HFFc6 (cell line): ENCODE measurements at regions not wholly inside any gene's neighbourhood (a gene's known extent, or its start where the extent isn't known, plus 50 kb on each side); places are given as distances from the start of the nearest gene placed in this dataset.
"Not testable (repeated sequence)": the region's sequence is repeated elsewhere in the genome, so short reads cannot be mapped to it uniquely, and the experiment has no call there.

Experiments used
- DNase-seq: peaks from one replicate; pipeline ENCODE4 v3.0.0-alpha.2; 2018
- H3K27ac Mint-ChIP-seq: 2 replicates; pipeline ENCODE4 v1.8.0; 2020; ENCODE audit warnings: mild to moderate bottlenecking, mixed read lengths
- H3K27me3 Mint-ChIP-seq: 2 replicates; pipeline ENCODE4 v1.8.0; 2021; ENCODE audit warnings: mild to moderate bottlenecking, moderate library complexity, mixed read lengths; ENCODE audit not compliant: insufficient read depth
- H3K36me3 Mint-ChIP-seq: 2 replicates; pipeline ENCODE4 v1.8.0; 2021; ENCODE audit warnings: low read depth, mixed read lengths
- H3K4me1 Mint-ChIP-seq: 2 replicates; pipeline ENCODE4 v1.8.0; 2020; ENCODE audit warnings: low read depth, mixed read lengths
- H3K4me3 Mint-ChIP-seq: 2 replicates; pipeline ENCODE4 v1.8.0; 2020; ENCODE audit warnings: mild to moderate bottlenecking, moderate library complexity, mixed read lengths
- H3K9me3 Mint-ChIP-seq: 2 replicates; pipeline ENCODE4 v1.8.0; 2020; ENCODE audit warnings: mild to moderate bottlenecking, mixed read lengths
- CTCF ChIP-seq: fragments of 200-600 bp; sonication (generic); IDR thresholded peaks from 2 replicates; pipeline ENCODE4 v1.5.0; 2021; ENCODE audit warnings: antibody characterized with exemption, mild to moderate bottlenecking

- Mint-ChIP-seq H3K9me3 (peaks cover 6% of the 10 kb centered on the region; the same call in 1 of the 2 replicates), H3K27me3 (no peaks in the 10 kb centered on the region), H3K36me3 (peaks cover 8% of the 10 kb centered on the region), H3K27ac (no peak overlapping the region), H3K4me1 (peaks cover 30% of the 10 kb centered on the region), H3K4me3 (no peak overlapping the region)
- no peak for TF ChIP-seq CTCF
- DNase-seq = no peak
Observed at GRCh38 chr3:30480587-30480986, 125.8 kb upstream of the TGFBR2 start.

- no peak for DNase-seq
- H3K27me3 Mint-ChIP-seq = no peaks in the 10 kb centered on the region
- no peak overlapping the region for H3K27ac Mint-ChIP-seq
- H3K36me3 Mint-ChIP-seq = peaks cover 8% of the 10 kb centered on the region
- no peak overlapping the region for H3K4me3 Mint-ChIP-seq
- H3K9me3 Mint-ChIP-seq = peaks cover 6% of the 10 kb centered on the region; the same call in 1 of the 2 replicates
- peaks cover 34% of the 10 kb centered on the region for H3K4me1 Mint-ChIP-seq
- no peak for TF ChIP-seq CTCF
Observed at GRCh38 chr3:30481241-30481640, 125.2 kb upstream of the TGFBR2 start.

GRCh38 chr3:30484229-30484628 is 122.2 kb upstream of the TGFBR2 start:
- not testable (repeated sequence) for H3K27ac Mint-ChIP-seq

DNA sequence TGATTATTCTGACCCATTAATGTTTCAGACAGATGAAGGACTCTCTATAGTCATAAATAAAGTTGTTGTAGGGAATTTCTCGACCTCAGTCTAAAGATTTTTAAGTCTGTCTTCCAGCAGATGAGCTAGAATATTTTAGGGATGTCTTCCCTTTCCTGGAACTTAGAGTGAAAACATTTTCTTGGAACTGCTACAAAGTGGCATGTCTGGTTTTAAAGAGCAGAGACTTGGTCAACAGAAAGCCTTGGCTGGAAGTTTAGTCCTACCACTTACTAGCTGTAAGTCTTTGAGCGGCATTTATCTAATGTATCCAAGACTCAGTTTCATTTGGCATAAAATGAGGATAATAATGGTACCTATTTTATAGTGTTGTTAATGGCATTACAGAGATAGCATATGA is 120.0 kb upstream of the TGFBR2 start:
- no peak for TF ChIP-seq CTCF
- peaks cover 22% of the 10 kb centered on the region for H3K4me1 Mint-ChIP-seq
- no peak overlapping the region for H3K4me3 Mint-ChIP-seq
- H3K27me3 Mint-ChIP-seq = no peaks in the 10 kb centered on the region
- H3K9me3 Mint-ChIP-seq = peaks cover 23% of the 10 kb centered on the region
- H3K36me3 Mint-ChIP-seq = peaks cover 30% of the 10 kb centered on the region
- DNase-seq = no peak
- no peak overlapping the region for H3K27ac Mint-ChIP-seq

More at GRCh38 chr3:30484229-30484628, 122.2 kb upstream of the TGFBR2 start:
- Mint-ChIP-seq H3K4me1 (peaks cover 22% of the 10 kb centered on the region), H3K36me3 (peaks cover 25% of the 10 kb centered on the region), H3K9me3 (peaks cover 19% of the 10 kb centered on the region)
- not testable (repeated sequence) for H3K27me3 Mint-ChIP-seq, H3K4me3 Mint-ChIP-seq
- DNase-seq = peak; percentile 74

GRCh38 chr3:30488070-30488756 is 118.2 kb upstream of the TGFBR2 start:
- TF ChIP-seq CTCF = no peak
- DNase-seq = no peak
- Mint-ChIP-seq H3K27ac (no peak overlapping the region), H3K36me3 (peaks cover 30% of the 10 kb centered on the region), H3K4me3 (no peak overlapping the region), H3K4me1 (peaks cover 31% of the 10 kb centered on the region), H3K9me3 (peaks cover 23% of the 10 kb centered on the region), H3K27me3 (no peaks in the 10 kb centered on the region)

DNA sequence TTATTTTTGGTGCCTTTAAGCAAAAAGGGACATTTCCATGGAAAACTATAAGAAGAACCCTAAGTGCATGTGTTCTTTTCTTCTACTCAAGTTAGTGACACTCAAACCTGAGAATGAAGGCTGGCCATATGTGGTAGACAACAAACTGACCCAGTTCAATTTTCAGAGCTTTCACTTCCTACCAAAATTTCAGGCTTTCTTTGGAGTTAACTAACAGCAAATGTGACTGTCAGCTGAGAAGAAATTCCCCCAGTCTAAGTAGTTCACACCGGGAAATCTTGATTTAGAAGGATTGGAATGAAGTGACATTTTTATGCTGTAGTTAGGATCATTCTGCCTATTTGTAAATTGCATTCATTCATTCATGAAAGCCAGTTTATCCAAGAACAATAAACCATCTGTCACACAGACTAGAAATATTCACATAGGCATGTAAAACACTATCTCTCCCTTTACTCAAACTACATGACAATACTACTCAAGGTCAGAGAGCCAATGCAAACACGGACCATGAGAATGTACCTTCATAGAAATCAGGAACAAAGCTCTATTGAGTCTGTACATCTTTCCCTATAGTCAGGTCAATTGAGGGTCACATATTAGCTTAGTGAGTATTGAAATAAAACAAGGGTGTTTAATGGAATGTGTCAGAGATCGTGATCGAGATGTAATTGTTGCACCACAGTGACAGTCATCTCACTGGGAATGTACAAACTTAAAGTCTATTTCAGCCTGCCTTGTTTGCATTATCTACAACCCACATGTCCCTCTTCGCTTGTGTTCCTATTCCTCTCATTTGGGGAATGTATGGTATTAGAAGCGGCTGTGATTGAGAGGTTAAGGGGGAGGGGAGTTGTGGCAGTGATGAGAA is 113.8 kb upstream of the TGFBR2 start:
- Mint-ChIP-seq H3K4me3 (no peak overlapping the region; the same call in 1 of the 2 replicates), H3K27ac (peak overlapping the region; percentile 10; the same call in 1 of the 2 replicates), H3K9me3 (peaks cover 23% of the 10 kb centered on the region), H3K36me3 (peaks cover 26% of the 10 kb centered on the region), H3K4me1 (peaks cover 54% of the 10 kb centered on the region), H3K27me3 (no peaks in the 10 kb centered on the region)
- TF ChIP-seq CTCF = no peak
- peak; percentile 20 for DNase-seq
